Lung (tissue), 11 donors: ENCODE measurements at regions not wholly inside any gene's neighbourhood (a gene's known extent, or its start where the extent isn't known, plus 50 kb on each side); places are given as distances from the start of the nearest gene placed in this dataset.
"Not testable (repeated sequence)": the region's sequence is repeated elsewhere in the genome, so short reads cannot be mapped to it uniquely, and the experiment has no call there.

Experiments used
- ATAC-seq: fragments of 200-7000 bp; cut with Tn5 transposase; one replicate; pipeline ENCODE4 v1.9.1; 2020; ENCODE audit warnings: moderate number of reproducible peaks; ENCODE audit not compliant: insufficient read depth, low FRiP score
- DNase-seq, 3 donors: peaks; one replicate each; pipeline ENCODE4 v3.0.0-alpha.2; 2013 to 2017
- H3K27ac ChIP-seq, 2 donors: one replicate each; pipeline ENCODE4 v1.5.1; 2013; ENCODE audit warnings: mild to moderate bottlenecking in 2 of 2, moderate library complexity in 2 of 2, control low read depth in 1 of 2, inconsistent platforms in 1 of 2, low read depth in 1 of 2, low read length in 1 of 2
- H3K27me3 ChIP-seq, 3 donors: one replicate each; pipeline ENCODE4 v1.5.1; 2013; ENCODE audit warnings: low read length in 2 of 3; ENCODE audit not compliant: control insufficient read depth in 3 of 3, insufficient read depth in 3 of 3
- H3K36me3 ChIP-seq, 4 donors: one replicate each; pipeline ENCODE4 v1.5.1; 2013; ENCODE audit warnings: low read length in 4 of 4, mild to moderate bottlenecking in 1 of 4, moderate library complexity in 1 of 4; ENCODE audit not compliant: control insufficient read depth in 4 of 4, insufficient read depth in 4 of 4
- H3K4me1 ChIP-seq, 5 donors: one replicate each; pipeline ENCODE4 v1.5.1; 2013; ENCODE audit warnings: low read length in 5 of 5, mild to moderate bottlenecking in 2 of 5, moderate library complexity in 1 of 5; ENCODE audit not compliant: control insufficient read depth in 5 of 5, insufficient read depth in 5 of 5
- H3K4me3 ChIP-seq: one replicate; pipeline ENCODE4 v1.5.1; 2013; ENCODE audit warnings: mild to moderate bottlenecking, control low read depth, moderate library complexity
- H3K9ac ChIP-seq, 2 donors: one replicate each; pipeline ENCODE4 v1.5.1; 2013; ENCODE audit warnings: low read length in 2 of 2, control low read depth in 1 of 2; ENCODE audit not compliant: insufficient read depth in 1 of 2
- H3K9me3 ChIP-seq, 4 donors: one replicate each; pipeline ENCODE4 v1.5.1; 2013; ENCODE audit warnings: low read length in 3 of 4, mild to moderate bottlenecking in 1 of 4, moderate library complexity in 1 of 4; ENCODE audit not compliant: control insufficient read depth in 4 of 4, insufficient read depth in 3 of 4
- WGBS, 2 donors: extraction: QIAGEN DNeasy Blood & Tissue Kit; methylation state at CpG; one replicate each; pipeline ENCODE4 v1.1.7; 2013; 5-methylcytosine and 5-hydroxymethylcytosine counted together
- TF ChIP-seq, protein P1 (sequence below): IDR thresholded peaks from 2 replicates; pipeline ENCODE4 v1.5.1; 2012; ENCODE audit warnings: mild to moderate bottlenecking; ENCODE audit errors: control extremely low read depth, extremely low read depth
- donor health status: control.
- donor health status: control.
- donor health status: Bipolar disorder and iron deficiency.
- donor health status: healthy.
- donor health status: DM: yes; HTN: yes; CAD: no.

DNA sequence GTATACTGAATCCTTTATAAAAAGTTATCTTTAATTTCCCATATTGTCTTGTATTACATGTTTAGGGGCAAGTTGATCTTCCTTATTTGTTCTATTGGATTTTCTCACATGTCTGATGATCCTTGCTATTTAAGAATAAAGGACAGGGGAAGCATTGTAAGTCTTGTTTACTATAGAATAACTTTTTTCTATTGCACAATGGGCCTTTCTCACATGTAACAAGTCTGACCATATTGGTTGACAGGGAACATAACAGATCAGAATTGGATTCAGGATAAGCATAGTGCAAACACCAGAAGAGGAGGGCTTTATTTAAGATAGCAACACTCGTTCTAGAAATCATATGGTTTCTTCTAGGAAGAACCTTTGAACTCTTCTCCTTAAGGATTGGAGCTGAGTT is 257.9 kb upstream of the RBMS3 start:
- ATAC-seq: no peak
- no peaks in the 10 kb centered on the region for H3K36me3 ChIP-seq
- H3K27ac ChIP-seq: no peak overlapping the region
- DNase-seq: no peak
- H3K9ac ChIP-seq: no peak overlapping the region
- H3K4me1 ChIP-seq: no peaks in the 10 kb centered on the region
- TF ChIP-seq, protein P1, sequence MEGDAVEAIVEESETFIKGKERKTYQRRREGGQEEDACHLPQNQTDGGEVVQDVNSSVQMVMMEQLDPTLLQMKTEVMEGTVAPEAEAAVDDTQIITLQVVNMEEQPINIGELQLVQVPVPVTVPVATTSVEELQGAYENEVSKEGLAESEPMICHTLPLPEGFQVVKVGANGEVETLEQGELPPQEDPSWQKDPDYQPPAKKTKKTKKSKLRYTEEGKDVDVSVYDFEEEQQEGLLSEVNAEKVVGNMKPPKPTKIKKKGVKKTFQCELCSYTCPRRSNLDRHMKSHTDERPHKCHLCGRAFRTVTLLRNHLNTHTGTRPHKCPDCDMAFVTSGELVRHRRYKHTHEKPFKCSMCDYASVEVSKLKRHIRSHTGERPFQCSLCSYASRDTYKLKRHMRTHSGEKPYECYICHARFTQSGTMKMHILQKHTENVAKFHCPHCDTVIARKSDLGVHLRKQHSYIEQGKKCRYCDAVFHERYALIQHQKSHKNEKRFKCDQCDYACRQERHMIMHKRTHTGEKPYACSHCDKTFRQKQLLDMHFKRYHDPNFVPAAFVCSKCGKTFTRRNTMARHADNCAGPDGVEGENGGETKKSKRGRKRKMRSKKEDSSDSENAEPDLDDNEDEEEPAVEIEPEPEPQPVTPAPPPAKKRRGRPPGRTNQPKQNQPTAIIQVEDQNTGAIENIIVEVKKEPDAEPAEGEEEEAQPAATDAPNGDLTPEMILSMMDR: no peak
- H3K9me3 ChIP-seq: no peaks in the 10 kb centered on the region
- 74 to 81% methylated on average over 1 of the region's 1 CpG for WGBS, 2 donors
- no peaks in the 10 kb centered on the region for H3K27me3 ChIP-seq
- H3K4me3 ChIP-seq: no peak overlapping the region

DNA sequence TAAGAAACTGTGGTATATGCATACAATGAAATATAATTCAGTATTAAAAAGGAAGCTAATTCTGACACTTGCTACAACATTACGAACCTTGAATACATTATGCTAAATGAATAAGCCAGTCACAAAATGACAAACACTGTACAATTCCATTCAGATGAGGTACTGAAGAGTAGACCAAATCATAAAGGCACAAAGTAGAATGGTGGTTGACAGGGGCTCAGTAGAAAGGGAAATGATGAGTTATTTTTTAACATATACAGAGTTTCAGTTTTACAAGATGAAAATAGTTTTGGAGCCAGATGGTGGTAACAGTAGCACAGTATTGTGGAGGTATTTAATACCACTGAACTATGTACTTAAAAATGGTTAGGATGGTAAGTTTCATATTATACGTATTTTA is 254.6 kb upstream of the RBMS3 start:
- H3K4me3 ChIP-seq: no peak overlapping the region
- no peak overlapping the region for H3K27ac ChIP-seq
- no peaks in the 10 kb centered on the region for H3K9me3 ChIP-seq
- H3K27me3 ChIP-seq: no peaks in the 10 kb centered on the region
- DNase-seq (no peak), ATAC-seq (no peak)
- TF ChIP-seq, protein P1: no peak
- 87 to 92% methylated on average over 2 of the region's 2 CpGs for WGBS, 2 donors
- H3K4me1 ChIP-seq: no peaks in the 10 kb centered on the region
- no peaks in the 10 kb centered on the region for H3K36me3 ChIP-seq
- H3K9ac ChIP-seq: no peak overlapping the region

DNA sequence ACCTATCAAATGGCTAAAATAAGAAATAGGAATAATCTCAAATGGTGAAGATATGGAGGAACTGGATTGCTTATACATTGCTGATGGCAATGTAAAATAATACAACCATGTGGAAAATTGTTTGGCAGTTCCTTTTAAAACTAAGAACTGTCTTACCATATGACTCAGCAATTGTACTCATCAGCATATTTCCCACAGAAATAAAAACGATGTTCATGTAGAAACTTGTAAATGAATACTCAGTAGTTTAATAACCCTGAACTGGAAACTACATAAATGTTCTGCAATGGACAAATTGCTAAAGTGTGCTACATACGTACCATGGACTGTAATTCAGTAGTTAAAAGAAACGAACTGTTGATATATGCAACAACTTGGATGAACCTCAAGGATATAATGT is 253.9 kb upstream of the RBMS3 start:
- Histone ChIP-seq H3K27ac (no peak overlapping the region), H3K9ac (no peak overlapping the region), H3K27me3 (no peaks in the 10 kb centered on the region), H3K4me1 (no peaks in the 10 kb centered on the region), H3K36me3 (no peaks in the 10 kb centered on the region), H3K4me3 (no peak overlapping the region), H3K9me3 (no peaks in the 10 kb centered on the region)
- ATAC-seq: no peak
- DNase-seq: no peak
- 82 to 91% methylated on average over 3 of the region's 3 CpGs for WGBS, 2 donors
- TF ChIP-seq, protein P1: no peak

DNA sequence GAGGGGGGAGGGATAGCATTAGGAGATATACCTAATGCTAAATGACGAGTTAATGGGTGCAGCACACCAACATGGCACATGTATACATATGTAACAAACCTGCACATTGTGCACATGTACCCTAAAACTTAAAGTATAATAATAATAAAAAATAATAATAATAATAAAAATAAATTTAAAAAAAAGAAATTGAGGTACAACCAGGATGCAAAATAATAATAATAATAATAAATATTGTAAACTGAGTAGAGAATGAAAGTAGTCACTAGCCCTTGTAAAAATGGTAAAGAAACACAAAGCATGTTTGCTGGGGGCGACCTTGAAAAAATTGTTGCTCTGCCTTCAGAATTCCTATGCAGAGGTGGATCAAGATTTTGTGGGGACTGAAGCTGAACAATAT is 249.7 kb upstream of the RBMS3 start:
- H3K27ac ChIP-seq, H3K9ac ChIP-seq, H3K36me3 ChIP-seq, H3K9me3 ChIP-seq, H3K4me3 ChIP-seq, DNase-seq, ATAC-seq, H3K4me1 ChIP-seq, H3K27me3 ChIP-seq: not testable (repeated sequence)
- 59 to 77% methylated on average over 2 of the region's 2 CpGs for WGBS, 2 donors
